K562 (cell line): ENCODE measurements at regions not wholly inside any gene's neighbourhood (a gene's known extent, or its start where the extent isn't known, plus 50 kb on each side); places are given as distances from the start of the nearest gene placed in this dataset.

Experiments
- CHD7 ChIP-seq: fragments of 200-600 bp; sonication (generic); IDR thresholded peaks from one replicate; pipeline ENCODE4 v1.6.1; 2012; ENCODE audit warnings: mild to moderate bottlenecking, low read depth, low read length, inconsistent platforms
- KAT8 ChIP-seq: fragments of 450-650 bp; IDR thresholded peaks from 2 replicates; pipeline ENCODE4 v1.6.1; 2016; ENCODE audit warnings: low read depth, mild to moderate bottlenecking
- SRSF1 ChIP-seq: fragments of 200-400 bp; formaldehyde crosslinking; IDR thresholded peaks from 2 replicates; pipeline ENCODE4 v1.6.1; 2017; ENCODE audit warnings: mild to moderate bottlenecking, low read depth, low read length, moderate library complexity
- TAF15 ChIP-seq: fragments of 200-400 bp; formaldehyde crosslinking; IDR thresholded peaks from 2 replicates; pipeline ENCODE4 v1.6.1; 2017; ENCODE audit warnings: mild to moderate bottlenecking, low read depth, low read length, moderate library complexity
- ZC3H4 ChIP-seq: sonication (generic); formaldehyde crosslinking; IDR thresholded peaks from 2 replicates; pipeline ENCODE4 v1.9.0; 2021; ENCODE audit warnings: missing genetic modification reagents, borderline replicate concordance
- ZNF354B ChIP-seq: fragments of 250-450 bp; sonication (Bioruptor Pico); IDR thresholded peaks from 2 replicates; pipeline ENCODE4 v1.4.0; 2020
- ZNF717 ChIP-seq: fragments of 250-450 bp; sonication (Bioruptor Pico); IDR thresholded peaks from 2 replicates; pipeline ENCODE4 v1.5.0; 2021

GRCh38 chr4:165761963-165762362 is 111.1 kb upstream of the TLL1 start (continued):
- TF ChIP-seq CHD7 (no peak), KAT8 (no peak), ZNF354B (CRISPR knock-in tag) (no peak), TAF15 (no peak), ZNF717 (CRISPR knock-in tag) (no peak), SRSF1 (no peak), ZC3H4 (CRISPR knock-in tag) (no peak)
